HepG2 (cell line): ENCODE measurements at regions not wholly inside any gene's neighbourhood (a gene's known extent, or its start where the extent isn't known, plus 50 kb on each side); places are given as distances from the start of the nearest gene placed in this dataset.
A peak's percentile ranks its signal among the peaks of the same experiment; 100 is the strongest.

Source experiments
- CHD4 ChIP-seq: fragments of 200-600 bp; sonication (generic); IDR thresholded peaks from 2 replicates; pipeline ENCODE4 v1.7.0; 2017; ENCODE audit warnings: mild to moderate bottlenecking, low read length, borderline replicate concordance
- DNMT1 ChIP-seq: sonication (generic); formaldehyde crosslinking; IDR thresholded peaks from 2 replicates; pipeline ENCODE4 v1.5.1; 2020; ENCODE audit warnings: mild to moderate bottlenecking, missing genetic modification reagents
- EED ChIP-seq: sonication (generic); formaldehyde crosslinking; IDR thresholded peaks from 2 replicates; pipeline ENCODE4 v1.5.0; 2020; ENCODE audit warnings: mild to moderate bottlenecking, missing genetic modification reagents
- FOXA3 ChIP-seq: IDR thresholded peaks from 2 replicates; pipeline ENCODE4 v1.6.1; 2016; ENCODE audit warnings: missing genetic modification reagents, missing compliant biosample characterization
- HOXA3 ChIP-seq: sonication (generic); formaldehyde crosslinking; IDR thresholded peaks from 2 replicates; pipeline ENCODE4 v1.5.0; 2020; ENCODE audit warnings: missing genetic modification reagents
- JUNB ChIP-seq: sonication (generic); formaldehyde crosslinking; IDR thresholded peaks from 2 replicates; pipeline ENCODE4 v1.8.0; 2022; ENCODE audit warnings: missing genetic modification reagents, mild to moderate bottlenecking, borderline replicate concordance
- KLF9 ChIP-seq: IDR thresholded peaks from 2 replicates; pipeline ENCODE4 v1.6.1; 2016; ENCODE audit warnings: low read depth
- MTA3 ChIP-seq: sonication (generic); formaldehyde crosslinking; IDR thresholded peaks from 2 replicates; pipeline ENCODE4 v1.4.0; 2020; ENCODE audit warnings: missing genetic modification reagents
- MXD3 ChIP-seq: IDR thresholded peaks from 2 replicates; pipeline ENCODE4 v1.6.1; 2016; ENCODE audit warnings: mild to moderate bottlenecking, missing biosample characterization, missing genetic modification reagents
- NBN ChIP-seq: fragments of 450-650 bp; conservative IDR thresholded peaks from 2 replicates; pipeline ENCODE4 v1.6.1; 2017
- NFE2L1 ChIP-seq: sonication (generic); formaldehyde crosslinking; IDR thresholded peaks from 2 replicates; pipeline ENCODE4 v1.4.0; 2020; ENCODE audit warnings: missing genetic modification reagents, mild to moderate bottlenecking, borderline replicate concordance
- NRL ChIP-seq: sonication (generic); formaldehyde crosslinking; IDR thresholded peaks from 2 replicates; pipeline ENCODE4 v1.5.0; 2020; ENCODE audit warnings: missing genetic modification reagents, mild to moderate bottlenecking, moderate library complexity, borderline replicate concordance
- ONECUT2 ChIP-seq: sonication (generic); formaldehyde crosslinking; IDR thresholded peaks from 2 replicates; pipeline ENCODE4 v1.4.0; 2020; ENCODE audit warnings: missing genetic modification reagents
- PCBP1 ChIP-seq: fragments of 200-400 bp; formaldehyde crosslinking; IDR thresholded peaks from 2 replicates; pipeline ENCODE4 v1.6.1; 2017; ENCODE audit warnings: mild to moderate bottlenecking, low read depth, low read length, borderline replicate concordance
- RBM22 ChIP-seq: fragments of 200-400 bp; formaldehyde crosslinking; optimal IDR thresholded peaks from 2 replicates; pipeline ENCODE3; 2017; ENCODE audit warnings: mild to moderate bottlenecking, low read length, moderate library complexity
- REL ChIP-seq: sonication (generic); formaldehyde crosslinking; conservative IDR thresholded peaks from 2 replicates; pipeline ENCODE4 v1.8.0; 2022; ENCODE audit warnings: mild to moderate bottlenecking, missing genetic modification reagents, moderate library complexity
- RXRA ChIP-seq: sonication (generic); formaldehyde crosslinking; IDR thresholded peaks from 2 replicates; pipeline ENCODE4 v1.5.1; 2020; ENCODE audit warnings: missing genetic modification reagents
- YEATS4 ChIP-seq: sonication (generic); formaldehyde crosslinking; IDR thresholded peaks from 2 replicates; pipeline ENCODE4 v1.4.0; 2020; ENCODE audit warnings: missing genetic modification reagents, borderline replicate concordance
- ZC3H4 ChIP-seq: sonication (generic); formaldehyde crosslinking; IDR thresholded peaks from 2 replicates; pipeline ENCODE4 v1.4.0; 2020; ENCODE audit warnings: missing genetic modification reagents, borderline replicate concordance
- ZNF10 ChIP-seq: sonication (generic); formaldehyde crosslinking; IDR thresholded peaks from 2 replicates; pipeline ENCODE4 v1.4.0; 2020; ENCODE audit warnings: mild to moderate bottlenecking, low read depth, missing genetic modification reagents, borderline replicate concordance
- ZNF124 ChIP-seq: sonication (generic); formaldehyde crosslinking; IDR thresholded peaks from 2 replicates; pipeline ENCODE4 v1.4.0; 2020; ENCODE audit warnings: missing genetic modification reagents
- ZNF354B ChIP-seq: sonication (generic); formaldehyde crosslinking; IDR thresholded peaks from 2 replicates; pipeline ENCODE4 v1.8.0; 2022; ENCODE audit warnings: mild to moderate bottlenecking, missing genetic modification reagents
- ZNF431 ChIP-seq: sonication (generic); formaldehyde crosslinking; IDR thresholded peaks from 2 replicates; pipeline ENCODE4 v1.9.0; 2022; ENCODE audit warnings: missing genetic modification reagents, low read depth, mild to moderate bottlenecking, borderline replicate concordance
- ZNF543 ChIP-seq: sonication (generic); formaldehyde crosslinking; IDR thresholded peaks from 2 replicates; pipeline ENCODE4 v1.4.0; 2020; ENCODE audit warnings: mild to moderate bottlenecking, missing genetic modification reagents
- ZNF557 ChIP-seq: sonication (generic); formaldehyde crosslinking; IDR thresholded peaks from 2 replicates; pipeline ENCODE4 v1.4.0; 2020; ENCODE audit warnings: missing genetic modification reagents
- ZNF605 ChIP-seq: sonication (generic); formaldehyde crosslinking; IDR thresholded peaks from 2 replicates; pipeline ENCODE4 v1.8.0; 2022; ENCODE audit warnings: mild to moderate bottlenecking, missing genetic modification reagents
- ZNF672 ChIP-seq: sonication (generic); formaldehyde crosslinking; IDR thresholded peaks from 2 replicates; pipeline ENCODE4 v1.8.1; 2022; ENCODE audit warnings: missing genetic modification reagents
- ZNF720 ChIP-seq: sonication (generic); formaldehyde crosslinking; IDR thresholded peaks from 2 replicates; pipeline ENCODE4 v1.4.0; 2020; ENCODE audit warnings: missing genetic modification reagents
- ZNF766 ChIP-seq: sonication (generic); formaldehyde crosslinking; IDR thresholded peaks from 2 replicates; pipeline ENCODE4 v1.5.0; 2020; ENCODE audit warnings: missing genetic modification reagents, borderline replicate concordance
- ZNF781 ChIP-seq: sonication (generic); formaldehyde crosslinking; IDR thresholded peaks from 2 replicates; pipeline ENCODE4 v1.5.1; 2020; ENCODE audit warnings: borderline replicate concordance, mild to moderate bottlenecking, missing genetic modification reagents; ENCODE audit errors: not compliant biosample characterization
- TF ChIP-seq, protein P1 (sequence below): sonication (generic); formaldehyde crosslinking; IDR thresholded peaks from 2 replicates; pipeline ENCODE4 v1.9.0; 2022; ENCODE audit warnings: low read depth, missing genetic modification reagents

DNA sequence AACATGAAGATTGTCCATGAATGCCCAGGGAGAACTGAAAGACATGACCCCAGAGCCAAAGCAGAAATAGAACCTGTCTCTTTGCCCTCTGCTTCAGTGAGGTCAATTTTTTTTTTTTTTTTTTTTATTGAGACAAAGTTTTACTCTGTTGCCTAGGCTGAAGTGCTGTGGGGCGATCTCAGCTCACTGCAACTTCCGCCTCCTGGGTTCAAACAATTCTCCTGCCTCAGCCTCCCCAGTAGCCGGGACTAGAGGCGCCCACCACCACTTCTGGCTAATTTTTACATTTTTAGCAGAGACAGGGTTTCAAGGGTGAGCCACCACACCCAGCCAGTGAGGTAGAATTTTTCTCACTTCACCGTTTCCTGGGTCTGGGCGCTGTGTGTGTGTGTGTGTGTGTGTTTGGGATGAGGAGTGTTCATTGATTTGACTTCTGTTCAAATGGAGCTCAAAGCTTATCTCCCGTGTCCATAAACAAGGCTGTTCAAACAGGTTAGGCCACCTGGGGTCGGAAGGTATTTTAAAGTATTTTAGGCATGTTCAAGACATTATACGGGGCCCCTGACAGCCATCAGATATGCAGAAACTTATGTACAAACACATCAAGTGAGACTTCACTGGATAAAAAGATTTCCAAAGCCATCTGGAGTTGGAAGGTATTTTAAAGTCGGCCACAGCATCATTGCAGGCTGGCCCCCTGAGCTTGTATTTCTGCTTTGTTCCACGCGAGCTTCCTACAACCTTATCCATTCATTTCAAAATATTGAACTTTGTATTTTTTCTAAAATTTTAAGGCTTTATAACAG is 93.8 kb downstream of the MAP3K8 start (continued):
- no peak for TF ChIP-seq ZNF354B (CRISPR knock-in tag)
- no peak for TF ChIP-seq ZNF124 (CRISPR knock-in tag)
- no peak for TF ChIP-seq KLF9 (CRISPR knock-in tag)
- peak; percentile 91 for TF ChIP-seq ONECUT2
- TF ChIP-seq FOXA3 (CRISPR knock-in tag) = peak; percentile 78
- peak; percentile 29; the same call in 1 of the 2 replicates for TF ChIP-seq RXRA (CRISPR knock-in tag)
- no peak for TF ChIP-seq PCBP1
- peak; percentile 76 for TF ChIP-seq ZNF605 (CRISPR knock-in tag)
- TF ChIP-seq EED (CRISPR knock-in tag) = no peak
- no peak for TF ChIP-seq ZNF672 (CRISPR knock-in tag)
- TF ChIP-seq YEATS4 = no peak
- no peak for TF ChIP-seq ZNF720 (CRISPR knock-in tag)
- TF ChIP-seq DNMT1 (CRISPR knock-in tag) = no peak
- TF ChIP-seq, protein P1, sequence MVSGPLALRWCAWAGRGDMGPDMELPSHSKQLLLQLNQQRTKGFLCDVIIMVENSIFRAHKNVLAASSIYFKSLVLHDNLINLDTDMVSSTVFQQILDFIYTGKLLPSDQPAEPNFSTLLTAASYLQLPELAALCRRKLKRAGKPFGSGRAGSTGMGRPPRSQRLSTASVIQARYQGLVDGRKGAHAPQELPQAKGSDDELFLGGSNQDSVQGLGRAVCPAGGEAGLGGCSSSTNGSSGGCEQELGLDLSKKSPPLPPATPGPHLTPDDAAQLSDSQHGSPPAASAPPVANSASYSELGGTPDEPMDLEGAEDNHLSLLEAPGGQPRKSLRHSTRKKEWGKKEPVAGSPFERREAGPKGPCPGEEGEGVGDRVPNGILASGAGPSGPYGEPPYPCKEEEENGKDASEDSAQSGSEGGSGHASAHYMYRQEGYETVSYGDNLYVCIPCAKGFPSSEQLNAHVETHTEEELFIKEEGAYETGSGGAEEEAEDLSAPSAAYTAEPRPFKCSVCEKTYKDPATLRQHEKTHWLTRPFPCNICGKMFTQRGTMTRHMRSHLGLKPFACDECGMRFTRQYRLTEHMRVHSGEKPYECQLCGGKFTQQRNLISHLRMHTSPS (CRISPR knock-in tag) = no peak
- TF ChIP-seq ZNF781 (CRISPR knock-in tag) = no peak
- TF ChIP-seq HOXA3 (CRISPR knock-in tag) = peak; percentile 78
- no peak for TF ChIP-seq RBM22
- no peak for TF ChIP-seq ZNF10 (CRISPR knock-in tag)
- no peak for TF ChIP-seq NFE2L1
- TF ChIP-seq ZC3H4 = no peak
- peak; percentile 26; the same call in 1 of the 2 replicates for TF ChIP-seq CHD4
- no peak for TF ChIP-seq MXD3
- TF ChIP-seq NBN = no peak
- TF ChIP-seq ZNF557 (CRISPR knock-in tag) = no peak
- no peak for TF ChIP-seq MTA3 (CRISPR knock-in tag)
- no peak for TF ChIP-seq ZNF431 (CRISPR knock-in tag)
- TF ChIP-seq ZNF543 (CRISPR knock-in tag) = no peak
- no peak for TF ChIP-seq ZNF766 (CRISPR knock-in tag)
- no peak for TF ChIP-seq JUNB (CRISPR knock-in tag)
- TF ChIP-seq NRL (CRISPR knock-in tag) = no peak
- TF ChIP-seq REL (CRISPR knock-in tag) = no peak
